ENCODE measurements at regions not wholly inside any gene's neighbourhood (a gene's known extent, or its start where the extent isn't known, plus 50 kb on each side); places are given as distances from the start of the nearest gene placed in this dataset.

- Histone ChIP-seq H3K4me1 (ENCODE audit: control insufficient read depth in 1 of 2, insufficient read depth in 2 of 2, low read length in 2 of 2) (no peaks in the 10 kb centered on the region), H3K9me3 (ENCODE audit: control insufficient read depth in 1 of 2, low read length in 2 of 2) (no peaks in the 10 kb centered on the region), H3K36me3 (ENCODE audit: control insufficient read depth in 1 of 2, insufficient read depth in 2 of 2, low read length in 2 of 2) (no peaks in the 10 kb centered on the region), H3K4me3 (ENCODE audit: low read depth in 1 of 2, low read length in 2 of 2) (no peak overlapping the region), H3K27ac (ENCODE audit: low read length) (no peak overlapping the region), H3K27me3 (ENCODE audit: low read depth, low read length) (no peaks in the 10 kb centered on the region)
Measured at GRCh38 chr3:74309716-74310115, 304.7 kb downstream of the CNTN3 start.

GRCh38 chr3:74304424-74304823 lies 310.0 kb downstream of the CNTN3 start:
- Histone ChIP-seq H3K27me3 (ENCODE audit: low read depth, low read length) (no peaks in the 10 kb centered on the region), H3K27ac (ENCODE audit: low read length) (no peak overlapping the region), H3K9me3 (ENCODE audit: control insufficient read depth in 1 of 2, low read length in 2 of 2) (no peaks in the 10 kb centered on the region), H3K4me3 (ENCODE audit: low read depth in 1 of 2, low read length in 2 of 2) (no peak overlapping the region), H3K36me3 (ENCODE audit: control insufficient read depth in 1 of 2, insufficient read depth in 2 of 2, low read length in 2 of 2) (no peaks in the 10 kb centered on the region), H3K4me1 (ENCODE audit: control insufficient read depth in 1 of 2, insufficient read depth in 2 of 2, low read length in 2 of 2) (no peaks in the 10 kb centered on the region)

GRCh38 chr3:74303711-74304110 lies 310.7 kb downstream of the CNTN3 start:
- Histone ChIP-seq H3K27ac (ENCODE audit: low read length) (no peak overlapping the region), H3K4me3 (ENCODE audit: low read depth in 1 of 2, low read length in 2 of 2) (no peak overlapping the region), H3K4me1 (ENCODE audit: control insufficient read depth in 1 of 2, insufficient read depth in 2 of 2, low read length in 2 of 2) (no peaks in the 10 kb centered on the region), H3K27me3 (ENCODE audit: low read depth, low read length) (no peaks in the 10 kb centered on the region), H3K9me3 (ENCODE audit: control insufficient read depth in 1 of 2, low read length in 2 of 2) (no peaks in the 10 kb centered on the region), H3K36me3 (ENCODE audit: control insufficient read depth in 1 of 2, insufficient read depth in 2 of 2, low read length in 2 of 2) (no peaks in the 10 kb centered on the region)

- no peaks in the 10 kb centered on the region for H3K9me3 ChIP-seq (ENCODE audit: control insufficient read depth in 1 of 2, low read length in 2 of 2)
- H3K27me3 ChIP-seq (ENCODE audit: low read depth, low read length), result no peaks in the 10 kb centered on the region
- H3K36me3 ChIP-seq (ENCODE audit: control insufficient read depth in 1 of 2, insufficient read depth in 2 of 2, low read length in 2 of 2), result no peaks in the 10 kb centered on the region
- no peak overlapping the region for H3K27ac ChIP-seq (ENCODE audit: low read length)
- H3K4me3 ChIP-seq (ENCODE audit: low read depth in 1 of 2, low read length in 2 of 2), result no peak overlapping the region
- H3K4me1 ChIP-seq (ENCODE audit: control insufficient read depth in 1 of 2, insufficient read depth in 2 of 2, low read length in 2 of 2), result no peaks in the 10 kb centered on the region
Measured at GRCh38 chr3:74302969-74303368, 311.5 kb downstream of the CNTN3 start.

- Histone ChIP-seq H3K27me3 (ENCODE audit: low read depth, low read length) (no peaks in the 10 kb centered on the region), H3K36me3 (ENCODE audit: control insufficient read depth in 1 of 2, insufficient read depth in 2 of 2, low read length in 2 of 2) (no peaks in the 10 kb centered on the region), H3K4me1 (ENCODE audit: control insufficient read depth in 1 of 2, insufficient read depth in 2 of 2, low read length in 2 of 2) (no peaks in the 10 kb centered on the region), H3K9me3 (ENCODE audit: control insufficient read depth in 1 of 2, low read length in 2 of 2) (no peaks in the 10 kb centered on the region), H3K27ac (ENCODE audit: low read length) (no peak overlapping the region), H3K4me3 (ENCODE audit: low read depth in 1 of 2, low read length in 2 of 2) (no peak overlapping the region)
Measured at GRCh38 chr3:74302281-74302680, 312.2 kb downstream of the CNTN3 start.

- H3K36me3 ChIP-seq (ENCODE audit: control insufficient read depth in 1 of 2, insufficient read depth in 2 of 2, low read length in 2 of 2), result no peaks in the 10 kb centered on the region
- no peaks in the 10 kb centered on the region for H3K27me3 ChIP-seq (ENCODE audit: low read depth, low read length)
- H3K4me3 ChIP-seq (ENCODE audit: low read depth in 1 of 2, low read length in 2 of 2), result no peak overlapping the region
- no peak overlapping the region for H3K27ac ChIP-seq (ENCODE audit: low read length)
- H3K4me1 ChIP-seq (ENCODE audit: control insufficient read depth in 1 of 2, insufficient read depth in 2 of 2, low read length in 2 of 2), result no peaks in the 10 kb centered on the region
- H3K9me3 ChIP-seq (ENCODE audit: control insufficient read depth in 1 of 2, low read length in 2 of 2), result no peaks in the 10 kb centered on the region
Measured at GRCh38 chr3:74301056-74301455, 313.4 kb downstream of the CNTN3 start.

- no peak overlapping the region for H3K27ac ChIP-seq (ENCODE audit: low read length)
- no peaks in the 10 kb centered on the region for H3K4me1 ChIP-seq (ENCODE audit: control insufficient read depth in 1 of 2, insufficient read depth in 2 of 2, low read length in 2 of 2)
- H3K4me3 ChIP-seq (ENCODE audit: low read depth in 1 of 2, low read length in 2 of 2), result no peak overlapping the region
- H3K27me3 ChIP-seq (ENCODE audit: low read depth, low read length), result no peaks in the 10 kb centered on the region
- no peaks in the 10 kb centered on the region for H3K9me3 ChIP-seq (ENCODE audit: control insufficient read depth in 1 of 2, low read length in 2 of 2)
- H3K36me3 ChIP-seq (ENCODE audit: control insufficient read depth in 1 of 2, insufficient read depth in 2 of 2, low read length in 2 of 2), result no peaks in the 10 kb centered on the region
Measured at GRCh38 chr3:74295479-74295878, 319.0 kb downstream of the CNTN3 start.

GRCh38 chr3:74288761-74289160 lies 325.7 kb downstream of the CNTN3 start:
- Histone ChIP-seq H3K4me3 (ENCODE audit: low read depth in 1 of 2, low read length in 2 of 2) (no peak overlapping the region), H3K27me3 (ENCODE audit: low read depth, low read length) (no peaks in the 10 kb centered on the region), H3K36me3 (ENCODE audit: control insufficient read depth in 1 of 2, insufficient read depth in 2 of 2, low read length in 2 of 2) (no peaks in the 10 kb centered on the region), H3K9me3 (ENCODE audit: control insufficient read depth in 1 of 2, low read length in 2 of 2) (no peaks in the 10 kb centered on the region), H3K4me1 (ENCODE audit: control insufficient read depth in 1 of 2, insufficient read depth in 2 of 2, low read length in 2 of 2) (no peaks in the 10 kb centered on the region), H3K27ac (ENCODE audit: low read length) (no peak overlapping the region)

GRCh38 chr3:74287557-74287956 lies 326.9 kb downstream of the CNTN3 start:
- no peaks in the 10 kb centered on the region for H3K27me3 ChIP-seq (ENCODE audit: low read depth, low read length)
- no peaks in the 10 kb centered on the region for H3K9me3 ChIP-seq (ENCODE audit: control insufficient read depth in 1 of 2, low read length in 2 of 2)
- H3K27ac ChIP-seq (ENCODE audit: low read length), result no peak overlapping the region
- no peaks in the 10 kb centered on the region for H3K4me1 ChIP-seq (ENCODE audit: control insufficient read depth in 1 of 2, insufficient read depth in 2 of 2, low read length in 2 of 2)
- H3K36me3 ChIP-seq (ENCODE audit: control insufficient read depth in 1 of 2, insufficient read depth in 2 of 2, low read length in 2 of 2), result no peaks in the 10 kb centered on the region
- no peak overlapping the region for H3K4me3 ChIP-seq (ENCODE audit: low read depth in 1 of 2, low read length in 2 of 2)

- no peaks in the 10 kb centered on the region for H3K27me3 ChIP-seq (ENCODE audit: low read depth, low read length)
- H3K9me3 ChIP-seq (ENCODE audit: control insufficient read depth in 1 of 2, low read length in 2 of 2), result no peaks in the 10 kb centered on the region
- no peaks in the 10 kb centered on the region for H3K36me3 ChIP-seq (ENCODE audit: control insufficient read depth in 1 of 2, insufficient read depth in 2 of 2, low read length in 2 of 2)
- H3K4me3 ChIP-seq (ENCODE audit: low read depth in 1 of 2, low read length in 2 of 2), result no peak overlapping the region
- H3K27ac ChIP-seq (ENCODE audit: low read length), result no peak overlapping the region
- H3K4me1 ChIP-seq (ENCODE audit: control insufficient read depth in 1 of 2, insufficient read depth in 2 of 2, low read length in 2 of 2), result no peaks in the 10 kb centered on the region
Measured at GRCh38 chr3:74282202-74282601, 332.3 kb downstream of the CNTN3 start.

GRCh38 chr3:74281705-74282104 lies 332.8 kb downstream of the CNTN3 start:
- H3K27ac ChIP-seq (ENCODE audit: low read length), result no peak overlapping the region
- H3K36me3 ChIP-seq (ENCODE audit: control insufficient read depth in 1 of 2, insufficient read depth in 2 of 2, low read length in 2 of 2), result no peaks in the 10 kb centered on the region
- no peak overlapping the region for H3K4me3 ChIP-seq (ENCODE audit: low read depth in 1 of 2, low read length in 2 of 2)
- no peaks in the 10 kb centered on the region for H3K9me3 ChIP-seq (ENCODE audit: control insufficient read depth in 1 of 2, low read length in 2 of 2)
- no peaks in the 10 kb centered on the region for H3K4me1 ChIP-seq (ENCODE audit: control insufficient read depth in 1 of 2, insufficient read depth in 2 of 2, low read length in 2 of 2)
- H3K27me3 ChIP-seq (ENCODE audit: low read depth, low read length), result no peaks in the 10 kb centered on the region

GRCh38 chr3:74273555-74274402 lies 340.7 kb downstream of the CNTN3 start:
- Histone ChIP-seq H3K27ac (ENCODE audit: low read length) (no peak overlapping the region), H3K27me3 (ENCODE audit: low read depth, low read length) (no peaks in the 10 kb centered on the region)

More at GRCh38 chr3:74273555-74274402, 340.7 kb downstream of the CNTN3 start:
- H3K9me3 ChIP-seq (ENCODE audit: control insufficient read depth in 1 of 2, low read length in 2 of 2), result no peaks in the 10 kb centered on the region
- H3K36me3 ChIP-seq (ENCODE audit: control insufficient read depth in 1 of 2, insufficient read depth in 2 of 2, low read length in 2 of 2), result no peaks in the 10 kb centered on the region
- H3K4me3 ChIP-seq (ENCODE audit: low read depth in 1 of 2, low read length in 2 of 2), result no peak overlapping the region
- no peaks in the 10 kb centered on the region for H3K4me1 ChIP-seq (ENCODE audit: control insufficient read depth in 1 of 2, insufficient read depth in 2 of 2, low read length in 2 of 2)

Measured in muscle layer of duodenum (tissue), 2 donors.